Epidermal melanocyte (primary cell): ENCODE measurements at regions not wholly inside any gene's neighbourhood (a gene's known extent, or its start where the extent isn't known, plus 50 kb on each side); places are given as distances from the start of the nearest gene placed in this dataset.

Experiments
- DNase-seq: peaks from one replicate; pipeline ENCODE4 v3.0.0; 2011; ENCODE audit warnings: low spot score; ENCODE audit not compliant: insufficient read length

DNA sequence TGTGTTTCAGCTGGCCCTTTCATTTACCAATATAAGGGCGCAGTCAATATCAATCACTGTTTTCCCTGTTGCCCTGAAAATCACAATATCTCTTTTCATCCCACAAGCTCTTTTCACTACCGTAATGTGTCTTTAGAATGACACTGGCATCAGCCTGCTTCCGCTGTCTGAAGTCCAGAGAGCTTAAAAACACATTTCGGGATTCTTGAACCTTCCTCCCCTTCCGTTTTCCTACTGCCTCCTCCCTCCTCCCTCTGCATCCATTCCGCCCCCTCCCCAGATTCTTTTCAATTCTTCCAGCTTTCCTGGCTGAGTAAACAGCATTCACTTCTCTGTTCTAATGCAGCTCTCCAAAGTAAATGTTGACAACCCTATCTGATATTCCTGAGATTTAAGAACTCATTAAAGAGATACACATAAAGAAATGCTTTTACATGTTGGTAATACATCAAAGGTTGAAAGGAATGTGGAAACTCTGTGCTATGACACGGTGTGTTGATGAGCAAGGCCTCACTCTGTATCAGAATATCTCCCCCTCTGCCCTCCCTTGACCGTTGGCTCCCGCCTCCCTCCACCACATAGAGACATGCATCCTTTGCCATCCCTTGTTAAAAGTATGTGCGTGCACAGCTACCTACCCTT, 83.5 kb upstream of the SPRY1 start:
- no peak for DNase-seq

DNA sequence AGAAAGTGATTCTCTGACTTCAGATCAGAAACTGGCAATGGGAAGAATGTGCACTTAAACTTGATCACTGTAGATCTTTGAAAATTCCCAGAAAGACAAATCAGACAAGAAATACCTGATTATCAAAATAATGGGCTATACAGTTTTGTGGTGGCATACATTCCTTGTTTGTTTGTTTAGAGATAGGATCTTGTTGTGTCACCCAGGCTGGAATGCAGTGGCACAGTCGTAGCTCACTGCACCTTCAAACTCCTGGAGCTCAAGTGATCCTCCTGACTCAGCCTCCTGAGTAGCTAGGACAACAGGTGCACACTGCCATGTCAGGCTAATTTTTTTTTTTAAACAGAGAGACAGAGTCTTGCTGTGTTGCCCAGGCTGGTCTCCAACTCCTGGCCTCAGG, 81.0 kb upstream of the SPRY1 start:
- no peak for DNase-seq

DNA sequence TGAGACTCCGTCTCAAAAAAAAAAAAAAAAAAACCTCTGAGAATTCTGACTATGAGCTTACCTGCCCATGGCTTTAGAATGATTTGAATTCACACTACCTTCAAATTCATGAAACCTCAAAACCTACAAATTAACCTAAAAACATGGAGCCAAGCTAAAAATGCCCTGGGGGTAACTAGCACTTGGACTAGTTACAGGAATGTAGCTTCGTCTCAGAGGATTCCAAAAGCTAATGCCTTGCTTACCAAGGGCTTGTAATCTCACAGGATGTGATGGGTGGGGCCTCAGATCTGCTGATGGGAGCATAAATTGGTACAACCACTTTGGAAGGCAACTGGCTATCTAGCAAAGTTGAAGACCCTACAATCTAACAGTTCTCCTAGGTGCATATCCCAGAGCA, 79.4 kb upstream of the SPRY1 start:
- DNase-seq: no peak

DNA sequence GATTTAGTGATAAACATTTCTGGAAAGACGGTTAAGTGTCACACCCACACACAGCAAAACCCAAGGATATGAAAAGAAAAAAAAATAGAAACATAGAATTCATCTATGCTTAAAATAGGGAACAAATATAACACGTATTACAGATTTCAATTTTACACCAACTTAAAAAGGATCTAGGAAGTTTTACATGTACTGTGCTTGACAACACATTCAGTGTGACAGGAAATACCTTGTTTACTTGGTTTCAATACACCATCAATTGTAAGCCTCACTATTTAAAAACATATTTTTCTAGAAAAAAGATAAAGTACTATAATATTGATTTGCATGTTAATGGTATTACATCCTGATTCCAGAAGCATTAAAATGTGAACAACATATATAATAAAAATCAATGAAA, 77.0 kb upstream of the SPRY1 start:
- no peak for DNase-seq

DNA sequence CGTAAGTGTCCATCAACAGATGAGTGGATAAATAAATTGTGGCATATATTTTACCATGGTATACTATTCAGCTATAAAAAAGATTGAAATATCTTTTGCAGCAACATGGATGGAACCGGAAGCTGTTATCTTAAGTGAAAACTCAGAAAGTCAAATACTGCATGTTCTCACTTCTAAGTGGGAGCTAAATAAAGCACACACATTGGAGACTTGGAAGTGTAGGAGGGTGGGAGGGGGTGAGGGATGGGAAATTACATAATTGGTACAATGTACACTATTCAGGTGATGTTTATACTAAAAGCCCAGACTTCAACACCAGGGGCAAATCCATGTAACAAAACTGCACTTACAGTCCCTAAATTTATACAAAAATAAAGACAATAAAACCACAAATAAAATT, 72.6 kb upstream of the SPRY1 start:
- DNase-seq: no peak

DNA sequence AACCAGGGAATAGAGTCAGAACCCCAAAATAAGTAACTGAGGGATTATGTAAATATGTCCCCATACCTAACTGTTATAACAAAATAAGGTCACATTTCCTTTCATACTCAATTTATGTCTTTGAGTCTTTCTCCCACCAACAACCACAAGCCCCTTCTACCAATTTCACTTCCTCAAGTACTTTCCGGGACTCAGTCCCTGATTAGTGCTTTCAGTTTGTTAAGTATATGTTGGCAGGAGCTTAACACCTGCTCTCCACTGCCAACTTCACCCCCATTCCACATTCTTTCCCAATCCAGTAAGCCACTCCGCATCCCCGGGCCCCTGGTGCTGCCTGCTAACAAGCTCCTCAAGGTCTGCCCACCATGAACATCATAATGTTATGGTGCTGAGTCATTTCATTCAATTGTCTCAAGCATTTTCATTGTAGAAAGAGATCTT, 71.3 kb upstream of the SPRY1 start:
- DNase-seq: no peak

DNA sequence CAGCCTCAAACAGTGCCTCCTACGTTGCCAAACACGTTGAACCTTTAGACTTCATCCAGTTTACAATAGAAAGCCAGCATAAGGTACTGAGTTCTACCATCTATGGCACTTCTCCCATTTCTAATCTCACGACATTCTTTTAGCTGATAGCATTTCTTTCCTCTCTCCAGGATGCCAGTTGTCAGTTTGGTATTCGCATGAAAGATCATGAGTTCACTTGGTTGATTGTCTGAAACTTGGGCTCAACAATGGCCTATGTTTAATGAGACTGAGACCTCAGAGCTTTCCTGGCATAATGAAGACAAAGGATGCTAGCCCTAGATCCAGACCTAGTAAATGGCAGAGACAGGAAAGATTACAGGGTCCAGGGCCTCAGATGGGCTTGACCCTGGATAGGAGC, 69.2 kb upstream of the SPRY1 start:
- DNase-seq: no peak

DNA sequence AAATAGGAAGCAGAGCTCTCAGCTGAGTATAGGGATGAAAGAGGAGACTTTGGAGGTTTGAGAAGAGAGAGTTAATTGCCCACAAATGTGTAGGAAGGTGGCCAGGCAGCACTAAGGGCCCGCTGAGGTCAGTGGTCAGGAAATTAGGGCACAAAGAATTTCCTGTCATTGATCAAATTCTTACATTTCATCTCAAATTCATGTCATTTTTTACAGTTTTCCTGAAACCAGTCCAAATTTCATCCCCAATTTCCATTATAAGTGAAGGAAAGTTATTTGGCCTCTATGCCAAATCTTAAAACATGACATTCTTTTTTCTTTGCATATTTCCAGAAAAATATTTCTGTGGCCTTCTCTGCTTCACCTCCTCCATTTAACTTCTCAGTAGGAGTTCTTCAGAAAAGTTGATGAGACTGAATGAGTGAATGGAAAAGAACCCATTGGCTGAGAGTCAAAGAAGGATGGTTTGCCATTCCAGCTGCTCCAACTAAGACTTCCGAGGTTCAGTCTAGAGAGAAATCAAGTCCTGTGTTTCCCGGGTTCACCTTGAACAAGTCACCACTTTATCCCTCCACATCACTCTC, 68.7 kb upstream of the SPRY1 start:
- DNase-seq: no peak

DNA sequence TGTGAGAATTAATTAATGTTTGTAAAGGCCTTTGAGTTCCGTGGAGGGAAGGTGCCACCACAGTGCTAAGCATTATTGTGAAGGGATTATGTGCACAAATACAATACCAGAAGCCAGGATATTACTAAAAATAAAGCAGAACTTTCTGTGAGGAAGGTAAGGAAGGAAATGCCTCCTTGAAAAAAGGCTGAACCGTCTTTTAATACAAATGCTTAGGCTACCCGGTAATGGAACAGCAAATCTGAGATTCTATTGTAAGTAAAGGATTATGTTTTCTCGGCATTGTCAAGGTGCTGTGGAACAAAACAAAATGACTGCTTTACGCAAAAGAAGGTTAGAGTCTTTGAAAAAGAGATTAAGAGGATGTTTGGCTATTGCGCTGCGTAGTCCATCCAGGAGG, 57.9 kb upstream of the SPRY1 start:
- DNase-seq: no peak

DNA sequence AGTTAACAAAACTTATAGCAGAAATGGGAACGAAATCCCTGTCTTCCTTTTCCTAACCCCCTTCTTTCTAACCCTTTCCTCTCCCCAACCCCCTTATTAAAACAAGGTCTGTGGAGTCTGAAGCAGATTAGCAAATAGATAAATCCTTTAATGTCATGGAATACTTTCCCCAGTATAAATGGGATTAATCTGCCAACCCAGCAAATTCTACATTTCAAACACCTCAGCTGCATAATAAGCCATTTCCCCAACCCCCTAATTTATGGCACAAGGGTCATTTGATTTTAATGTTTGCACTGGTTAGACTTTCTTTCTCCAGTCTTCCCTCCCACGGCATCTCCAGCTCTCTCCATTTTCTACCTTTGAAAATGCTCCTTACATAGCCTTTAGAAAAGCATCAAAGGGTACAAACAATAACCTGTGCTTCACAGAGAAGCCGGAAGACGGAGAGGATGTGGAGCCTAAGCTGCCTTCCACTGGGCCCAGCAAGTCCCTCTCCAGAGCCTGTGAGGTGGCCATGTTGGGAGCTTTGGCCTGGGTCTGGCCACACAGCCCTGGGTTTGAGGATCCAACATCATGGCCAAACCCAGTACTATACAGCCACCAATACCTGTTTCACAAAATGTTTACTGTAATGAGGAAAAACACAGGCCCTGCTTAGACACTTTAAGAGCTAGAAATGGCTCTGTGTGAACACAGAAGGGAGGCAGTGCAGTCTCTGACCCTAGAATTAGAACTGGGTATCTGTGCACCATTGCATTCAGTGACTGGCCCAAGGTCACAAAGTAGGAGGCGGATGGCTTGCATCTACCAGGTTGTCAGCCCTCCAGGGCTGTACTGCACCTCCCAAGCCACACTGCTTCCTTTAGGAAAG, 56.9 kb upstream of the SPRY1 start:
- DNase-seq: no peak

DNA sequence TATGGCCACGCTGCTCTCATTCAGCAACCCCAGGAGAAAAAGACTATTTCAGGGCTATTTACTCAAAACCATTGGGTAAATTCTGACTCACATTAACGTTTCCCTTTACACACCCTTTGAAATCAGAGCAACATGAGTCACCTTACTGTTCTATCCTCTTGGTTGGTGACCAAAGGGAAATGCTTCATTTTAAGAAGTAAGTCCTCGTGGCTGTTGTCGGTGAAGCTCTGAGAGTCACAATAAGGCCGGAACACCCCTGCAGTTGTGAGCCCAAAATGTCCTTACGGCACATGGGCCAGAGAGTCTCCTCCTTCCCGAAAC, 56.3 kb upstream of the SPRY1 start:
- no peak for DNase-seq

DNA sequence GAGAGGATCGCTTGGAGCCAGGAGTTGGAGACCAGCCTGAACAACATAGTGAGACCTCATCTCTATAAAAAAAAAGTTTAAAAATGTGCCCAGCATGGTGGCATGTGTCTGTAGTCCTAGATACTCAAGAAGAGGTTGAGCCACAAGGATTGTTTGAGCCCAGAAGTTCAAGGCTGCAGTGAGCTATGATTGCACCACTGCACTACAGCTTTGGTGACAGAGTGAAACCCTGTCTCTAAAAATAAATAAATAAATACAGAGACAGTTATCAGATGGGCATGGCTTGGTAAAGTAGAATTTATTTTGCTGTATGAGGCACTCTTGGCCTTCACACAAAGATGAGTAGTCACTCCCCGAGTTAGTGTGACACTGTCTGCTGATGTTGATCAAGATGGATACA, 54.1 kb upstream of the SPRY1 start:
- no peak for DNase-seq

DNA sequence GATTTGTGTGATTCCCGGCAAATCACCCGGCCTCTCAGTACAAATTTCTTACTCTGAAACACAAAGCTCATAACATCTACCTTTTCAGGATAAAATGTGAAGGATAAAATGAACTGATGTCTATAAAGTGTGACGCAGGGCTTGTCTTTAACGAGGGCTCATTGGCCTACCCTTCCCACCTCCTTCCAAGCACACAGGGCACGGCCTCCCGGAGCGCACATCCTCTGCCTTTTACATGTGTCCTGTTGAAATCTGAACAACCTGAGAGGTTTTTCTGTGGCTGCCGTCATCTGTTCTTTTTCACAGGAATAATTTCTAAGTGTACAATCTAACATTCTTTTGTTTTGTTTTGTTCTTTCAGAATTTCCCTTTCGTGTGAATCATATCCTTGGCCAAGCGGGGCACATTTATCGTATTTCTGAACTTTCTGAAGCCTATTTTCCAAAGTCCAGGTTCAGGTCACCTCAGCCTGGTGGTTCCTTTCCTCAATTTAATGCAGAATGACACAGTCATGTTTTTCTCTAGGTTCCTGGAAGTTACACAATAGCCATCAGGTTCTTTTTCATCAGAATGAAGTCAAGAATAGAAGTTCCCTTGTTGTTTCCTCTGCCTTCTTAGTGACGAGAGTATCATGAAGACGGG, 53.1 kb upstream of the SPRY1 start:
- DNase-seq: no peak

DNA sequence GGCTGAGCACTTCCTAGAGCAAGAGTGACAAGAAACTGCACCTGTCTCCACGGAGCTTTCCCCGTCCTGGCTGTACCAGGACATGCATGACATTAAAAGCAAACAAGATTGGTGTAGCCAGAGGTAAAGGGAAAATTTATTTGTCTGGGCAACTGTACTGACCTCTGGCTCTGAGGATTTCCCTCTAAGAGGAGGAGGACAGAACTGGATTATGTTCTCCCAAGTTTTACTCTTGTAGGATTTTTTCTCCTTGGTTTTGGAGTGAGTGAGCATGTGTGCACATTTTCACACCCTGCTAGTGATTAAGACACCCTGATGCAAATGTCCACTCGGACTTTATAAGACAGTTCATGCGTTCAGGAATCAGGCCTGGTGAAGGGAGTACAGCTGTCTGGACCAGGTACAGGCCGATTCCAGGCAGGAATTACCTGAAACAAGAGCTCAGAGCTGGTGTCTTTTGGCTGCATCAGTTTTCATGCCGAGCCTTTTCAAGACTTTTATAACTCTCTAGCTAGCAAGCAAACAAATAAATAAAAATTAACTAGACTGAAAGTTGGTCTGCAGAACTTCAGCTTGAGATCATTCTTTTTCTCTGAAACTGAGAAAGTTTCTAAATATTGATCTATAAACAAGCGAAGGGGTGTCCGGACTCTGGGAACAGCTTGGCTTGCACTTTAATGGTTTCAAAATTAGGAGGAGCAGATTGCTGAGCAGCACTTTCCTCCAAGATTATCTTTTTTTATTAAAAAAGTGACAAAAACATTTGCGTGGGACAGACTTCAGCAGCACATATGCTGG, 51.3 kb upstream of the SPRY1 start:
- no peak for DNase-seq

DNA sequence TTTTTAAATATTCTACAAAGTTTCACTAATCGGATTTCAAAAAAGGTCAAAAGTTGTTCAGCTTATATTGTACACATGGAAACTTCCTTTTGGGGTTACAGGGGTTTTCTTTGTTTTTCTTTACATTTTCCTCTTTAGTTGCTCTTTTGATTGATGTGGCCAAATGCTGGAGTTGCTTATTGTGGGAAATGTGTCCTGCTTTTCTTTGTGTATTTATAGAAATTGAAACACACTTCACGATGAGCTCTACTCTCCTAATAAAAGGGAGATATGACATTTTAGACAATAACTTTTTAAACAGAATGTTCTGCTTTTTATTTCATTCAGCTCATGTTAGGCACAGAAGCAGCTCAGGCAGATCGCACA, 50.7 kb upstream of the SPRY1 start:
- no peak for DNase-seq

DNA sequence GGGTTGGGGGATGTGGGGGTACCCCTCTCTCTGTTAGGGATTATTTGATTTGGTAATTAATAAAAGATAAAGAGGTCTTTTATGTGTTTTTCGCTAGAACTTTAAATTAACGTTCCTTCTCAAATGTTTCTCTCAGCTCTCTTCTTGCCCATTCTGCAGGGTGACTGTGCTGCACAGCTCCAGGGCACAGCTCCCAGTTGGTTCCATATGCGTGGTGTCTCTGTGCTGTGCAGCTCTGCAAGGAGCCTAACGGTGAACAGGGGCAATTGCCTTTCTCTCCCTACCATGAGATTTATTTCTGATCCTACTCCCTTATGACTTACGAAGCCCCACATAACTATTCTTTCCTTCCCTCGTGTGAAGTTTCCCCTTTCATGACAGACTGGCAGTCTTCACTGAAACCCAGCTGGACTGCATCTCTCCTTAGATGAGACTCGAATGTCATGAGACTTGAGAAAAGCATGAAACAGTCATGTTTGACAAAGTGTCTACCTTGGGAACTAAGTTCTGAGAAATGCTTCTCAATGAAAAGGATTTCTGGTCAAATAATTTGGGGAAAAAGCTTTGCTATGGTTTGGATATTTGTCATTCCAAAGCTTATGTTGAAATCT, 50.2 kb upstream of the SPRY1 start:
- no peak for DNase-seq
